NCI-H1105 (cell line): ENCODE measurements at regions not wholly inside any gene's neighbourhood (a gene's known extent, or its start where the extent isn't known, plus 50 kb on each side); places are given as distances from the start of the nearest gene placed in this dataset.
"Not testable (repeated sequence)": the region's sequence is repeated elsewhere in the genome, so short reads cannot be mapped to it uniquely, and the experiment has no call there.

Source experiments
- DNase-seq: peaks from one replicate; lab custom pipeline; 2025; lab: John Stamatoyannopoulos, UW

DNA sequence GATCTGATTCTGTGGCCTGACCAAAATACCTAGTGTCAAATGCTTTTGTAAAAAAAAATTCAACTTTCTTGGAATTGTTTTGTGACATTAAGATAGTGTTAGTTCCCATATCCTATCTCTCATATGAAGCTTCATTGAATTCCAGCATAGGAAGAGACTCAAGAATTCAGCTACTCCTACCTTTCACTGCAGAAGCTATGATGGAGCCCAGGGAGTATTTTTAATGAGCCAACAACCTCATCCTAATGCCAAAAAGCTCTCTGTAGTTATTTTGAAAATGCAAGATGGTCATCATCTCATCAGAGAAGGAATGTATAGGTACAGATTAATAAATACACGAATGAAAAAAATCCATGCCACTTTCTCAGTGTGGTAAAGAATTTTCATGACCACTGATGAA lies 431.2 kb upstream of the SGCG start:
- DNase-seq = no peak

DNA sequence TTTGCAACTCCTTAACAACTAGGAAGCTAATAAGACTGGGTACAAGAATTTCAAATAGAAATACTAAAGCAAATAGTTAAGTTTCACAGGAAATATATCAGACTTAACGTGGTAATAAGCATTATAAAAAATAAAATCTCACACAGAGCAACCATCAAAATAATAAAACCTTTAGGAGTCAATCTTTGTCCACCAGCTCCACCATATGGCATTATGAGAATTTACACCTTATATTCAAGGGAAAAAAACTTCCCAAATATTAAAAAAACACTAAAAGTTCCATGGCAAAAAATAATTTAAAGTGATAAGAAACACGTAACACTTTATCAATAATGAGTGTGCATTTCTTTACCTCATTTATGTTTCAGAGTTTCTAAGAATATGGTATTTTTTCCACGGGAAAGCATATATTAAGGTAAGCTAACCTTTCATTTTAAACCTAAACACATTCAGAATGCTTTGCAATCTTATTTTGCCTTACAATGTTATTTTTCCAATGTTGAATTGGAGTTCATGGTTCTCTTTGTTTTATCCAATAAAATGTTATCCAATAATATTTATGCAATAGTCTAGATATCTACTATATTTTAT lies 423.2 kb upstream of the SGCG start:
- no peak for DNase-seq

DNA sequence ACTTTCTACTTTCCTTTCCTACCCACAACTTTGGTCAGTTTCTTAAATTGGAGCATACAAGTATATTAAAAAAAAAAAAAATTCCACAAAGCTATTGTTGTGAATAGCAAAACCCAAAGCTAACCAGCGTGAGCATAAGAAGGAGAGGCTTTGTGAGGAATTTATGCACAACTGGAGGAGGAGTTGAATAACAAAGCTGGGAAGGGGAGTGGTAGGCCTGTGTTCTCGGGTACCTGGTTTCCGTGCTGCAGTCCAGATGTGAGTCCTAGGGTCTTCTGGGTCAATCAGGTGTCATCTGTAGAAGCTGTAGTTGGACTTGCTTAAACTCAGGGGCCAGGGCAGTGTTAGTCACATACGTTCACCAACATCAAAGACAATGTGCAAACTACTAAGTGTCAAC lies 422.5 kb upstream of the SGCG start:
- DNase-seq = no peak

DNA sequence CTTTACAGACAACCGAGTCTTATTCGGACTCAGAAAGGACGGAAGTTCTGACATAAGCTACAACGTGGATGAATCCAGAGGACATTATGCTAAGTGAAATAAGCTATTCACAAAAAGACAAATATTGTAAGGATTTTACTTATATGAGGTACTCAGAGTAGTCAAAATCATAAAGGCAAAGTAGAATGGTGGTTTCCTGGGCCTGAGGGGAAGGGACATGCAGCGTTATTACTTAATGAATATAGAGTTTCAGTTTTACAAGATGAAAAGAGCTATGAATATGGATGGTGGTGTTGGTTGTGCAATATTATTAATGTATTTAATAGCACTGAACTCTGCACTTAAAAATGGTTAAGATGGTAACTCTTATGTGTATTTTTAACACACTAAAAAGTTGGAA lies 419.1 kb upstream of the SGCG start:
- DNase-seq = no peak

DNA sequence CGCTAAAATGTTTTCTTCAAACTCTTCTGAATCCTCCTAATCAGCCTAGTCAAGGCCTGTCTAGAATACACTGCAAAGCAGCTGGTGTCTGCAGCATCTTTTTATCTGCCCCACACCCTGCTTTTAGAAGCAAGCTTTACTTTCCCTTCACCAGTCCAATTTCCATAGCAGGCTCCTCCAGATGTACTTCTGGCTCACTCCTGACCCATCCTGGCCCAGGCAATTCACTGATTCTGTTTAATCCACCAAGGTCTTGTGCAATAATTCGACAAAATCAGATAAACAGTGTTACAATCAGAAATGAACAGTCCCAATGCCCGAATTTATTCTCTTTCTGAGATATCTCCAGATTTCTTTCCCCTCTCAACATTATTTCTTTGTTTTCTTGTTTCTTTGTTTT lies 415.2 kb upstream of the SGCG start:
- no peak for DNase-seq

DNA sequence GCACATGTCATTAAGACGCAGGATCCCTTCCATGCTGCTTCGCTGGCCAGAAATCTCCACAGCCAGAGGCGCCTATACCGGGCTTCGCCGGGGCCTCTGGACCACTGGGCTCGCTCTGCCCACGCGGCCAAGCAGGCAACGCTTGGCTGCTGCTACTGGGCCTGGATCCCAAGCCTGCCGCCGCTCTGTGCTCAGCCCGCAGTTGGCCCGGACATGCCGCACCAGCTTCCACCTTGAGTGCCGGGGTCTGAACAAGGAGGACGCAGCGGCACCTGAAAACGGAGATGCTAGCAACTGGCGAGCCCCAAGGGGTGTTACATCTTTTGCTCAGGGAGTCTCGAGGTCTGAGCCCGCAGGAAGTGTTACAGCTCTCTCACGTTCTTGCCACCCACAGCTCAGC lies 409.9 kb upstream of the SGCG start:
- no peak for DNase-seq

DNA sequence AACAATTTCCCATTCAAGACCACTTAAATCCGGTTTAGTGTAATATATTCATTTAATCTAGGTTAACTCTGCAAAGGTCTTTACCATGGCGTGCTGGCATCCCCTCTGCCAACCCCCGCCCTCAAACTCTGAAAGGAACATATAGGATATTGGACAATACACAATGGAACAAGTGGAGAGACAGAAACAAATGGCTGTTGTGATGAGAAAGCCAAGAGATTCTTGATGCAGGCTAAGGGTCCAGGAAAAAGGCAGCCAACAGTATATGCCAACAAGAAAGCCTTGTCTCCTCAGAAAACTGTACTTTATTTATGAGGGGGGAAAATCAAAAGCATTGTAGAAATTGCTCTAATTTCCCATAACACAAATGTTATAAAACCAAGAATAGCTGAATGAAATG lies 407.3 kb upstream of the SGCG start:
- DNase-seq = no peak

DNA sequence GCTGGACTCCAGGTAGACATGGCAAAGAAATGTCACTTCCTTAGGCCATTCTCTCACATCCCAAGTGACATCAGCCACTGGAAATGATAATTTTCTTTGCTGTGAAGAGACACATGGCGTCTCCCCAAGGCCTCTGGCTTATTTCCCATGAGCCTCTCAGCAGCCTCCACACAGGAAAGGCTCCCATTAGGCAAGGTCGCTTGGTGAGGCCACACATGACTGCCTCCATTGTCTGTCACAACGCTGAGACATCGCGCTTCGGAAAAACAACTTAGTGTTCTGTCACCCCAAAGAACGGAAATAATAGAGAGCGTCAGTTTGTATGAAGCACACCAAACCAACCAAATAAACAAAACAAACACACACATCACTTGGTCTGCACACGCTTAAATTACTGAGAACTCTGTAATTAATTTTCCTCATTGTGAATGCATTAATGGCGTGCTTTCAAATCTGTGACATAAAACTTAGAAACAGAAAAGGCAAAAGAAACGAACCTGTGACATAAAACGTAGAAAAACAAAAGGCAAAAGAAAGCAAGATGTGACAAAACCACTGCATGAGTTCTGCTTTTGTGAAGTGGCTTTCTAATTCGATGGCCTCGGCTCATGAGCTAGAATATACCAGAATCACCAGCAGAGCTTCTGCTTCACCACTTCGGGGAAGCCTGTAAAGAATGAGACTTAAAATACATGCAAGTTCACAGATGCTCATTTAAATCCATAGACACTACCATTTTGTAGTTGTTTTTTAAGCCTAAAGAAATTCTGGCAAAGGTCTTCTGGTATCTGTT lies 404.2 kb upstream of the SGCG start:
- no peak for DNase-seq

DNA sequence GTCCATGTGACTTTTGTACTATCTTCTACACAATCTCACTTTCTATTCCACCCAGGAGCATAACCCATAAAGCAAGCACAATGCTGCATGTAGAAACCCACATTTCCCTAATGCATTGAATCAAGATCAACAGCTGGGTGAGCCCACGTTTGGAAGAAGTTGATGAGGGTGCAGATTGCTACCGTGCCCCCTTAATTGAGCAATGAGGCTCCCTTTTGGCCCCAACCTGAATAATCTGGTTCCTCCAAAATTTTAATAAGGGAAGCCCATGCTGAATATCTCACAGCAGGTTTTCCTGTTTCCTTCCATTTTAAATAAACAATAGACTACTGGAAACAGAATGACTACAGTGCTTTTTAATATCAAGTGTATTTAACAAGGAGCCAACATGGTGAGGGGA lies 403.6 kb upstream of the SGCG start:
- no peak for DNase-seq

DNA sequence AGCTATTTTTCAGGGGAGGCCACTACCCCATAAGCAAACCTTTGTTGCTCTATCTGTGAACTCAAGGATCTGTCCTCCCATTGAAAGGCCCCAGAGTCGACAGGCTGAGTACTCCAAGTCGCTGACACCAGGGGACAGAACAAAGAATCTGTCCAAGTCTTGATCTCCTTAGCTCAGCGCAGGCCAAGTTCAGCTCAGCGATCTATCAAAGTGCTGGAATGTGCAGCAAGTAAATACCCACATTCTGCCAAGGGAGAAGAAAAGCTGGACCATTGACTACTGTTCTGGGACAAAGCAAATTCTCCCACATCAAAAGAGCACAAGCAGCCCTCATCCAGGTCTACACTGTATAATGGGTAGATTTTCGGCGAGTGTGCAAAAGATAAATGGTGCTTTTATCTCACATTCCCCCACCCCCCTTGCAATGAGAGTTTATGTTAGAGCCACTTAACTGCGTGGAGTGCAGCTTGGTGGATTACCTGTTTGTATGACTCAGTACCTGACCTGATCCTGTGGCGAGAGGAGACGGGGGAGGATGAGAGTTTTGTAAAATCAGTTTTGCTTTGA lies 391.7 kb upstream of the SGCG start:
- no peak for DNase-seq

DNA sequence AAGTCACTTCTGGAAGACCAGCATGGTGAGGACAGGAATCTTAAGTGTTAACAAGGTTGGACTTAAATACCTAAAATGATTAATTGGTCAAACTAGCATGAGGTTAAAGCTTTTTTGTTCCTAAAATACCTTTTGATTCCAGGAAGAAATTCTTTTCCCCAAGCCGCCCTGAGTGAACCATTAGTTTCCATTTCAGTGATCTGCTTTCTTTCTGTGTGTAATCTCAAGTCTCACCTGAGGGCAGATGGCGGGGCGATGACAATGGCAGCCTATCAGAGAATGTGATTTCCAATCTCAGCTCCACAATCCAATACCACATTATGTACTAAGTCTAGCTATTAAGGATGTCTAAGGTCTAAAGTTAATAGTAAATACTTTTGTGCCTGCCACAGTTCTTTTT lies 390.9 kb upstream of the SGCG start:
- DNase-seq = no peak

DNA sequence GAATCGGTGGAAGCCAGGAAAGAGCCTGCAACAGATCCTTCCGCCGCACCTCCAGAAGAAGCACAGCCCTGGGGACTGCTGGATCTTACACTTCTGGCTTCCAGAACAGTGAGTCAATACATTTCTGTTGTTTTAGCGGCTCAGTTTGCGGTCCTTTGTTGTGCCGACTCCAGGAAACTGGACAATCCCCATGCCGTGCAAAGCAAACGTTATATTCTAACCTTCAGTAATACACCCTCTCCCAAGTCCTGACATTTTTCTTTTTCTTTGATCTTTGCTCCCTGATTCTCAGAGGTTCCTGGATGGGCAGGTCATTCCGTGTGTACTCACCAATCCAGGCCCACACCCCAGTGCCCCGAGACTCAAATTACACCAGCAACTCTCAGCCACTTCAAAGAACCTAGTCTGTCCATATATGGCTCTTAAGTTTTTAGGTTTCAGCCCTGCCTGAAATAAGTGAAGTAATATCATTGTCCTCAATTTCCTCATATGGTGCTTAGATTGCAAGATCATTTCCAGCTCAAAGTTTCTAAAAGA lies 387.1 kb upstream of the SGCG start:
- DNase-seq = no peak

DNA sequence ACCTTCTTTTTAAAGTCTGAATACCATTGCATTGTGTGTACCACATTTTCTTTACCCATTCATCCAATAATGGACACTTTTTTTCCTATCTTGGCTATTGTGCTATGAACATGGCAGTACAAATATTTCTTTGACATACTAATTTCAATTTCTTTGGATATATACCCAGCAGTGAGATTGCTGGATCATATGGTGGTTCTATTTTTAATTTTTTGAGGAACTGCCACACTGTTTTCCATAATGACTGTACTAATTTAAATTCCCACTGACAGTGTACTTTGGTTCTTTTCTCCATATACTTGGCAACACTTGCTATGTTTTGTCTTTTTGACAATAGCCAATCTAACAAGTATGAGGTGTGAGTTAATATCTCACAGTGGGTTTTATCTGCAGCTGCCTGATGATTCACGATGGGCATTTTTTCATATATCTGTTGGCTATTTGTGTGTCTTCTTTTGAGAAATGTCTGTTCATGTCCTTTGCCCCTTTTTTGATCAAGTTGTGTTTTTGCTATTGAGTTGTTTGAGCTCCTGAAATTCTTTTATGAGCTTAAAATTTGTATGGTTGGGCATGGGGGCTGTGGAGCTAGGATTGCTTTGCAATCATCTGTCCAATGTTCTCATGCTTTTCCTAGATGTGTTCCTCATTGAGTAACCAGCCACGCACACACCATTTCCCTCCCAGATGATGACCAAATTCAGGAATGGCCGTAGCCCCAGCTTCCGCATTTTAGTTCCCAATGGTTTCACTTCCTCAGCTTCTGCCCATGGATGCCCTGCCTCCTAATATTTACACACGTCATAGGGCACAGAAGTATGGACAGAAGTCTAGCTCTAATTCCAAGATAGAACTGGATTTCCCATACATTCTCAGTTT lies 380.0 kb upstream of the SGCG start:
- DNase-seq = no peak

DNA sequence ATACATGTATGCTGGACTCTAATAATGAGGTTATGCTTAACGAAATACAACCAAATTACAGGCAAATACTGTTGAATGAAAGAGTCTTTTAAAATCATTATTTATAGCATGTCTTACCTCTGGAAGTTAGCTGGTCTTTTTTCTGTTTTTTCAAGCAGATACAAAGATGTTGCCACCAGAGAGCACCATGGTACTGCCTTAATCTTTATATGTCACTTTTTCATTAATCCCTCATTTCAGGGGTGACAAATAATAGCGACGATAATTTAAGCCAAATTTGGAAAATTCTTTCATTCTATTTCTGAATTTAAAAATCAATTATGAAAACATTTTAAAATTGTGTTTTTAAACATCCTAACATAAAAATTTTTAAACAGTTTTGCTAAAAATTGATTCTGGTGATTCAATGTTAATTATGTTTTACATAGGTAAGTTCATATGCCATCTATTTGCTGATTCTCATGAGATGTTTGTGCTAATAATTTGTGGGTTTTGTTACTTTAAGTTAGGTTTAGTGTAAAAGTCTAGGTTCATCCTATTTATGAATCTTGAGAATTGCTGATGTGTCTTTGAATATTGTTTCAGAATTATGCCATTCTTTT lies 379.3 kb upstream of the SGCG start:
- DNase-seq = no peak

DNA sequence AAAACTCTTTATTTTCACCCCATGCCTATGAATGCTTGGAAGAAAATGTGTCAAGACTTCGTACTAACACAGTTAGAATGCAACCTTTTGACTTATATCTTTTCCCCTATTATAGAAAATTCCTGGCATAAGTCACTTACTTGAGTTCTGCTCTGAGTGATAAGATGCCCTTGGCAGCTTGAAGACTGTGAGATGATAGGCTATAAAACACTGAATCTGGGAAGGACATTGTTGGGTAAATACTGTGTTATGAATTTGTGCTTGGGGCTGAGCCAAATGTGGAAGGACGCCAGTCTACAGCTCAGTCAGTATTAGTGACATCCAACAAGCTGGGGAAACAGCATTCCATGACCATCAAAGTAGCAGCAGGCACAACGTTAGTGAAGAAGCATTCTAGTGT lies 368.0 kb upstream of the SGCG start:
- DNase-seq = no peak

DNA sequence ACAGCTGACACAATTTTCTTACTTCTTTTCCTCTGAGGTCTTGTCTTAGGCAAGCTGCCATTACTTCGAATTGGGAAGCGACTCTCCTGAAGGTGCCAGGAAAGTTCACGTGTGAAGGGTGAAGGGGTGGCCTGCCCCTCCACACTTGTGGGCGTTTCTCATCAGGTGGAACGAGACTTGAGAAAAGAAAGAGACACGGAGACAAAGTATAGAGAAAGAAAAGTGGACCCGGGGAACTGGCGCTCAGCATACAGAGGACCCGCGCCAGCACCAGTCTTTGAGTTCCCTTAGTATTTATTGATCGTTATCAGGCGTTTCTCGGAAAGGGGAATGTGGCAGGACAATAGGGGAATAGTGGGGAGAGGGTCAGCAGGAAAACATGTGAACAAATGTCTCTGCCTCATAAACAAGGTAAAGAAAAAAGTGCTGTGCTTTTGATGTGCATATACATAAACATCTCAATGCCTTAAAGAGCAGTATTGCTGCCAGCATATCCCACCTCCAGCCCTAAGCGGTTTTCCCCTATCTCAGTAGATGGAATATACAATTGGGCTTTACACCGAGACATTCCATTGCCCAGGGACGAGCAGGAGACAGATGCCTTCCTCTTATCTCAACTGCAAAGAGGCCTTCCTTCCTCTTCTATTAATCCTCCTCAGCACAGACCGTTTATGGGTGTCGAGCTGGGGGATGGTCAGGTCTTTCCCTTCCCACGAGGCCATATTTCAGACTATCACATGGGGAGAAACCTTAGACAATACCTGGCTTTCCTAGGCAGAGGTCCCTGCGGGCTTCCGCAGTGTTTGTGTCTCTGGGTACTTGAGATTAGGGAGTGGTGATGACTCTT lies 367.0 kb upstream of the SGCG start:
- not testable (repeated sequence) for DNase-seq

DNA sequence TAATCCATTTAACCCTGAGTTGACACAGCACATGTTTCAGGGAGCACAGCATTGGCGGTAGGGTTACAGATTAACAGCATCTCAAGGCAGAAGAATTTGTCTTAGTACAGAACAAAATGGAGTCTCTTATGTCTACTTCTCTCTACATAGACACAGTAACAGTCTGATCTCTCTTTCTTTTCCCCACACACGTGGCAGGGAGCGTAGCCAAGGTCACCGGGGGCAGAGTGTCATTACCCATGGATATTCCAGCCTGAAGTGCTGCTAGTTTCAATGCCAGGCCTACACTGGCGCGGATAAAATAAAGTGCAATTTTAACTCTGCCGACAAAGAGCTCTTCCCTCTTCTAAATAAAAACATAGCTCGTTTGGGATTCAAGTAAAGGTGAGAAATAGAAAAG lies 366.3 kb upstream of the SGCG start:
- not testable (repeated sequence) for DNase-seq

DNA sequence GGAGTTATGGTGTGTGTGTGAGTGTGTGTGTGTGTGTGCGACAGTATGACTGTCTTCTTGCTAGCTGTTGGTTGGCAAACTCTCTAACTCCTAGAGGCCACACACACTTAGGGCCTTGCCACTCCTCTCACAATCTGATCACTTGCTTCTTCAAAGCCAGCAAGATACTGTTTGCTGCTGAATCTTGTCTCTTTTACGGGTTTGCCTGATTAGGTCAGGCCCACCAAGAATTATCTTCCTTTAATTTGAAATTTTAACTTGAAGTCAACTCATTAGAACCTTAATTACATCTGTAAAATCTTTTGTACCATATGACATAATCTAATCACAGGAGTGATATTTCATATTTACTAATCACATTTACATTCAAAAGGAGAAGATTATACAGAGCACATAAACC lies 359.2 kb upstream of the SGCG start:
- no peak for DNase-seq

DNA sequence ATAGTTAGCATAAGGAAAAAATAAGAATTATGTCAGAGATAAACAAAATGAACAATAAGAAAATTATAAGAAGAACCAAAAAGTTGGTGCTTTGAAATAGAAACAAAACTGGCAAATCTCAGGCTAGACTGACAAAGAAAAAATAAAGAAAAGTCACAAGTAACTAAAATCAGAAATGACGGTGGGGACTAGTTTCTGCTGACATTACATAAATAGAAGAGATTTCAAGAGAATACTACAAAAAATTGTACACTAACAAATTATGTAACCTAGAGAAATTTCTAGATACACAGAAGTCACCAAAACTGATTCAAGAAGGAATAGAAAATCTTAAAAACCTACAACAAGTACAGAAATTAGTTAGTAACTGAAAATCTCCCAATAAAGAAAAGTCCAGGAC lies 355.6 kb upstream of the SGCG start:
- no peak for DNase-seq

DNA sequence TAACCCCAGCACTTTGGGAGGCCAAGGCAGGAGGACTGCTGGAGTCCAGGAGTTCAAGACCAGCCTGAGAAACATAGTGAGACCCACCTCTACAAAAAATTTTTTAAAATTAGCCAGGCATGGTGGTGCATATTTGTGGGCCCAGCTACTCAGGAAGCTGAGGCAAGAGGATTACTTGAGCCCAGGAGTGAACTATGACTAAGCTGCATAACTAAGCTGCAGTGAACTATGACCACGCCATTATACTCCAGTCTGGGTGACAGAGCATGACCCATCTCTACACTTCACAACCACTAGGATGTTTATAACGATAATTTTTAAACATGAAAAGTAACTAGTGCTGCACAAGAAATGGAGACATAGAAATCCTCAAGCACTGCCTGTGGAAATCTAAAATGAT lies 352.7 kb upstream of the SGCG start:
- DNase-seq = no peak

DNA sequence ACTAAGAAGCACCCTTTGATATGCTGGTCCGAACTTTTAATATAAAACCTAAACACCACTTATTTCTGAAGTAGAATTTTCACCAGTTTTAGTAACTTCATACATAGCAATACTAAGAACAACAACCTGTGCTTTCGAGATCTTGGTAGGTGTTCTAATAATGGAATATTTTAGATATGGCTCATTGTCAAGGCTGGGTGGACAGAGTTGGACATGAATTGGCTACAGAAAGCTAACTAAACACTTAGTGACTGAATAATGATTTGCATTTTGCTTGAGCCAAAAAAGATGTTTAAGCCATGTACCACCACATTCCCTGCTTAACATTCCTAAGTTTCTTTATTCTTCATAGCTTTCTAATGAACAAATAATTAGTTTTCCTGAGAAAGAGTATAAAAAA lies 344.3 kb upstream of the SGCG start:
- DNase-seq = no peak
